HG03432 (cell line): ENCODE measurements at regions not wholly inside any gene's neighbourhood (a gene's known extent, or its start where the extent isn't known, plus 50 kb on each side); places are given as distances from the start of the nearest gene placed in this dataset.

Experiments
- ATAC-seq: cut with Tn5 transposase; IDR thresholded peaks from one replicate; pipeline ENCODE4 v1.9.1; 2021; ENCODE audit warnings: mild to moderate bottlenecking, moderate library complexity; ENCODE audit not compliant: unreplicated experiment

- no peak for ATAC-seq
These were observed 1848.5 kb upstream of the TENM3 start for GRCh38 chr4:180394730-180395129.

GRCh38 chr4:180398564-180398963 is 1844.6 kb upstream of the TENM3 start:
- ATAC-seq: no peak

GRCh38 chr4:180407275-180407885 is 1835.8 kb upstream of the TENM3 start:
- no peak for ATAC-seq

- no peak for ATAC-seq
These were observed 1824.2 kb upstream of the TENM3 start for GRCh38 chr4:180418819-180419531.

- ATAC-seq: no peak
These were observed 1820.1 kb upstream of the TENM3 start for GRCh38 chr4:180422989-180423711.

GRCh38 chr4:180423712-180424057 is 1819.5 kb upstream of the TENM3 start:
- no peak for ATAC-seq

GRCh38 chr4:180426938-180427337 is 1816.3 kb upstream of the TENM3 start:
- ATAC-seq: no peak

GRCh38 chr4:180430283-180430682 is 1812.9 kb upstream of the TENM3 start:
- no peak for ATAC-seq

GRCh38 chr4:180434131-180434895 is 1808.9 kb upstream of the TENM3 start:
- ATAC-seq: peak; percentile 90

GRCh38 chr4:180436361-180436760 is 1806.8 kb upstream of the TENM3 start:
- ATAC-seq: no peak

GRCh38 chr4:180437601-180438000 is 1805.6 kb upstream of the TENM3 start:
- ATAC-seq: no peak

GRCh38 chr4:180448306-180448705 is 1794.9 kb upstream of the TENM3 start:
- ATAC-seq: no peak

- peak; percentile 91 for ATAC-seq
These were observed 1793.7 kb upstream of the TENM3 start for GRCh38 chr4:180449395-180449956.

GRCh38 chr4:180455226-180455625 is 1788.0 kb upstream of the TENM3 start:
- no peak for ATAC-seq

GRCh38 chr4:180456928-180457327 is 1786.3 kb upstream of the TENM3 start:
- no peak for ATAC-seq

- no peak for ATAC-seq
These were observed 1781.1 kb upstream of the TENM3 start for GRCh38 chr4:180462116-180462515.

- ATAC-seq: no peak
These were observed 1777.8 kb upstream of the TENM3 start for GRCh38 chr4:180465364-180465763.

- no peak for ATAC-seq
These were observed 1760.2 kb upstream of the TENM3 start for GRCh38 chr4:180483036-180483435.

- no peak for ATAC-seq
These were observed 1757.8 kb upstream of the TENM3 start for GRCh38 chr4:180485407-180485806.

- ATAC-seq: no peak
These were observed 1756.9 kb upstream of the TENM3 start for GRCh38 chr4:180486342-180486741.

- no peak for ATAC-seq
These were observed 1753.4 kb upstream of the TENM3 start for GRCh38 chr4:180489787-180490186.
